ENCODE measurements at regions not wholly inside any gene's neighbourhood (a gene's known extent, or its start where the extent isn't known, plus 50 kb on each side); places are given as distances from the start of the nearest gene placed in this dataset.

GRCh38 chr5:110341836-110342235 lies 384.6 kb downstream of the TMEM232 start:
- Histone ChIP-seq H3K9me3 (no peaks in the 10 kb centered on the region), H3K27me3 (no peaks in the 10 kb centered on the region), H3K4me1 (no peaks in the 10 kb centered on the region), H3K36me3 (ENCODE audit: low read depth, missing control alignments) (no peaks in the 10 kb centered on the region), H3K27ac (no peak overlapping the region), H3K4me3 (no peak overlapping the region)
- intact Hi-C loops (cut with DNase I; ENCODE audit: low total_unique reads) = no loop called here
- WGBS, 2 donors = 70 to 71% methylated on average over 2 of the region's 2 CpGs
- no peak for TF ChIP-seq CTCF (IDR thresholded peaks at IDR 0.05)
- no peak for TF ChIP-seq POLR2A (IDR thresholded peaks at IDR 0.05)
- DNase-seq = no peak

GRCh38 chr5:110342683-110343082 lies 383.8 kb downstream of the TMEM232 start:
- Histone ChIP-seq H3K9me3 (no peaks in the 10 kb centered on the region), H3K36me3 (ENCODE audit: low read depth, missing control alignments) (no peaks in the 10 kb centered on the region), H3K4me1 (no peaks in the 10 kb centered on the region), H3K4me3 (no peak overlapping the region), H3K27ac (no peak overlapping the region), H3K27me3 (no peaks in the 10 kb centered on the region)
- TF ChIP-seq POLR2A (IDR thresholded peaks at IDR 0.05) = no peak
- TF ChIP-seq CTCF (IDR thresholded peaks at IDR 0.05) = no peak
- peak; percentile 43 for DNase-seq
- intact Hi-C loops (cut with DNase I; ENCODE audit: low total_unique reads) = no loop called here
- WGBS, 2 donors = 35 to 40% methylated on average over 1 of the region's 1 CpG

GRCh38 chr5:110343616-110344015 lies 382.9 kb downstream of the TMEM232 start:
- Histone ChIP-seq H3K36me3 (ENCODE audit: low read depth, missing control alignments) (no peaks in the 10 kb centered on the region), H3K4me1 (no peaks in the 10 kb centered on the region), H3K4me3 (no peak overlapping the region), H3K27ac (no peak overlapping the region), H3K9me3 (no peaks in the 10 kb centered on the region), H3K27me3 (no peaks in the 10 kb centered on the region)
- intact Hi-C loops (cut with DNase I; ENCODE audit: low total_unique reads) = no loop called here
- TF ChIP-seq CTCF (IDR thresholded peaks at IDR 0.05) = no peak
- TF ChIP-seq POLR2A (IDR thresholded peaks at IDR 0.05) = no peak
- WGBS, 2 donors = 92 to 94% methylated on average over 1 of the region's 1 CpG
- no peak for DNase-seq

- no peak overlapping the region for H3K27ac ChIP-seq
- no peak for DNase-seq
- no peaks in the 10 kb centered on the region for H3K9me3 ChIP-seq
- H3K4me1 ChIP-seq = no peaks in the 10 kb centered on the region
- no peaks in the 10 kb centered on the region for H3K27me3 ChIP-seq
- no peak overlapping the region for H3K4me3 ChIP-seq
- H3K36me3 ChIP-seq (ENCODE audit: low read depth, missing control alignments) = no peaks in the 10 kb centered on the region
- intact Hi-C loops (cut with DNase I; ENCODE audit: low total_unique reads) = no loop called here
- no peak for TF ChIP-seq POLR2A (IDR thresholded peaks at IDR 0.05)
These were observed 380.8 kb downstream of the TMEM232 start for GRCh38 chr5:110345623-110346022.

DNA sequence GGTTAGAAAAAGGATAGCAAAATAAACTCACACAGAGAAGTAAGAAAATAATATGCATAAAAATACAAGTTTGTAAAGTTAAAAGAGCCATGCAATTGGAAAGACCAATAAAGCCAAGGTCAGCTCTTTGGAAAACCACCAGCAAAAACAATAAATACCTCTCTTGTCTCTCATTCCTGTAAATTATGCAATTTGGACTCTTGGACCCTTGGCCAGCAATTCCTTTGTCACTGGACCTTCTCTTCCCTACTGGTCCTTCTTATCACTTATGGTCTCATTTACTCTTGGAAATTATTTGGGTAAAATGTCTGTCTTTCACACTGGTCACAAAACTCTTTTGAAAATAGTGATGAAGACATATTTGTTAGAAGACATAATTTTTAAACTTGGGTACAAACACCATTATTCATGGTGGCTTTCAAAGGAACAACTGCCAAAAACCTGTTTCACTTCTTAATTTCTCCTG lies 379.5 kb downstream of the TMEM232 start:
- H3K36me3 ChIP-seq (ENCODE audit: low read depth, missing control alignments) = no peaks in the 10 kb centered on the region
- DNase-seq = no peak
- no peak overlapping the region for H3K27ac ChIP-seq
- H3K4me3 ChIP-seq = no peak overlapping the region
- intact Hi-C loops (cut with DNase I; ENCODE audit: low total_unique reads) = no loop called here
- H3K4me1 ChIP-seq = no peaks in the 10 kb centered on the region
- no peaks in the 10 kb centered on the region for H3K27me3 ChIP-seq
- TF ChIP-seq POLR2A (IDR thresholded peaks at IDR 0.05) (no peak), CTCF (IDR thresholded peaks at IDR 0.05) (no peak)
- H3K9me3 ChIP-seq = no peaks in the 10 kb centered on the region

Measured in testis (tissue), 2 donors.